ENCODE measurements at regions not wholly inside any gene's neighbourhood (a gene's known extent, or its start where the extent isn't known, plus 50 kb on each side); places are given as distances from the start of the nearest gene placed in this dataset.

- Histone ChIP-seq H3K27me3 (ENCODE audit: insufficient read depth, low read depth) (no peaks in the 10 kb centered on the region), H3K9ac (no peak overlapping the region), H3K27ac (no peak overlapping the region), H3K4me3 (IDR thresholded peaks at IDR 0.05; ENCODE audit: insufficient read depth, low read depth, low read length) (no peak overlapping the region), H3K4me1 (ENCODE audit: low read depth, poor library complexity, severe bottlenecking) (no peaks in the 10 kb centered on the region), H3K4me2 (no peak overlapping the region), H3K36me3 (ENCODE audit: insufficient read depth) (no peaks in the 10 kb centered on the region), H3K79me2 (ENCODE audit: insufficient read depth, low read depth) (no peaks in the 10 kb centered on the region), H4K20me1 (ENCODE audit: insufficient read depth) (no peaks in the 10 kb centered on the region), H2AFZ (ENCODE audit: low read depth) (no peak overlapping the region)
- TF ChIP-seq, protein P1, sequence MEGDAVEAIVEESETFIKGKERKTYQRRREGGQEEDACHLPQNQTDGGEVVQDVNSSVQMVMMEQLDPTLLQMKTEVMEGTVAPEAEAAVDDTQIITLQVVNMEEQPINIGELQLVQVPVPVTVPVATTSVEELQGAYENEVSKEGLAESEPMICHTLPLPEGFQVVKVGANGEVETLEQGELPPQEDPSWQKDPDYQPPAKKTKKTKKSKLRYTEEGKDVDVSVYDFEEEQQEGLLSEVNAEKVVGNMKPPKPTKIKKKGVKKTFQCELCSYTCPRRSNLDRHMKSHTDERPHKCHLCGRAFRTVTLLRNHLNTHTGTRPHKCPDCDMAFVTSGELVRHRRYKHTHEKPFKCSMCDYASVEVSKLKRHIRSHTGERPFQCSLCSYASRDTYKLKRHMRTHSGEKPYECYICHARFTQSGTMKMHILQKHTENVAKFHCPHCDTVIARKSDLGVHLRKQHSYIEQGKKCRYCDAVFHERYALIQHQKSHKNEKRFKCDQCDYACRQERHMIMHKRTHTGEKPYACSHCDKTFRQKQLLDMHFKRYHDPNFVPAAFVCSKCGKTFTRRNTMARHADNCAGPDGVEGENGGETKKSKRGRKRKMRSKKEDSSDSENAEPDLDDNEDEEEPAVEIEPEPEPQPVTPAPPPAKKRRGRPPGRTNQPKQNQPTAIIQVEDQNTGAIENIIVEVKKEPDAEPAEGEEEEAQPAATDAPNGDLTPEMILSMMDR (conservative IDR thresholded peaks at IDR 0.05; ENCODE audit: low read depth, low read length) = no peak
Measured at GRCh38 chr10:124181656-124182055, 88.3 kb upstream of the CHST15 start.

- TF ChIP-seq, protein P1 (conservative IDR thresholded peaks at IDR 0.05; ENCODE audit: low read depth, low read length) = no peak
- no peaks in the 10 kb centered on the region for H3K36me3 ChIP-seq (ENCODE audit: insufficient read depth)
- no peaks in the 10 kb centered on the region for H3K4me1 ChIP-seq (ENCODE audit: low read depth, poor library complexity, severe bottlenecking)
- H3K4me3 ChIP-seq (IDR thresholded peaks at IDR 0.05; ENCODE audit: insufficient read depth, low read depth, low read length) = no peak overlapping the region
- H3K27me3 ChIP-seq (ENCODE audit: insufficient read depth, low read depth) = no peaks in the 10 kb centered on the region
- H3K79me2 ChIP-seq (ENCODE audit: insufficient read depth, low read depth) = no peaks in the 10 kb centered on the region
- no peak overlapping the region for H3K4me2 ChIP-seq
- no peak overlapping the region for H3K9ac ChIP-seq
- H2AFZ ChIP-seq (ENCODE audit: low read depth) = no peak overlapping the region
- H3K27ac ChIP-seq = no peak overlapping the region
- no peaks in the 10 kb centered on the region for H4K20me1 ChIP-seq (ENCODE audit: insufficient read depth)
Measured at GRCh38 chr10:124180947-124181549, 87.7 kb upstream of the CHST15 start.

DNA sequence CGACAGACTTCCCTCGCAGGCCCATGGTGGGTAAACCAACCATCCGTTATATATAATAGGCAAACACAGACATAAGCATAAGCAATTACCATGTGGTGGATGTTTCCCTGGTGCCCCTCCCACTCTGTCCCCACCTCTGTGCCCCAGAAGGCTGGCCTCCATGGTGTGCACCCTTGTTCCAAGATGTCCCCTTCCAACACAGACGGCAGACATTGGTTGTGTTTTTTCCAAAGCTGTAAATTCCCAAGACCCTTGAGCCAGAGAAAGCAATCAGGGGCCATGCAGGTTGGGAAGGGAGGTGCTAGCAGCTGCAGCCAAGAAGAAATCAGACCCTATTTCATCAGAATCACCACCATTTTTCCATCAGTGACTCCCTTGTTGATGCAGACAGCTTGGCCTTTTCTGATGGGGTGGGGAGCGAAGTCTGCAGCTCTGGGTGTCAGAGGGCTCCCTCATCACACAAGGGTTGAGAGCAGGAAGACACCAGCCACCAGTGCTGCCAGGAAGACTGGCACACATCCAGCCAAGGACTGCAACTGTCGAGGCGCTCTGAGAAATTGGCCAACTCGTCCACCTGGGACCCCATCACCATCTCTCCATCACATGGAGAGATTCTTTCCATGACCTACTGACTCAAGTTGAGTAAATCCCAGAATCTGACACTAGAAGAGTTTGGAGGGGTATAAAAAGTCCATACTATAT, 86.8 kb upstream of the CHST15 start:
- no peaks in the 10 kb centered on the region for H3K79me2 ChIP-seq (ENCODE audit: insufficient read depth, low read depth)
- no peak overlapping the region for H3K27ac ChIP-seq
- no peaks in the 10 kb centered on the region for H4K20me1 ChIP-seq (ENCODE audit: insufficient read depth)
- H3K36me3 ChIP-seq (ENCODE audit: insufficient read depth) = no peaks in the 10 kb centered on the region
- no peaks in the 10 kb centered on the region for H3K4me1 ChIP-seq (ENCODE audit: low read depth, poor library complexity, severe bottlenecking)
- TF ChIP-seq, protein P1 (conservative IDR thresholded peaks at IDR 0.05; ENCODE audit: low read depth, low read length) = no peak
- H3K9ac ChIP-seq = no peak overlapping the region
- H3K4me3 ChIP-seq (IDR thresholded peaks at IDR 0.05; ENCODE audit: insufficient read depth, low read depth, low read length) = no peak overlapping the region
- no peak overlapping the region for H2AFZ ChIP-seq (ENCODE audit: low read depth)
- no peaks in the 10 kb centered on the region for H3K27me3 ChIP-seq (ENCODE audit: insufficient read depth, low read depth)
- H3K4me2 ChIP-seq = no peak overlapping the region

- H3K36me3 ChIP-seq (ENCODE audit: insufficient read depth) = no peaks in the 10 kb centered on the region
- no peak overlapping the region for H3K9ac ChIP-seq
- no peaks in the 10 kb centered on the region for H3K4me1 ChIP-seq (ENCODE audit: low read depth, poor library complexity, severe bottlenecking)
- no peaks in the 10 kb centered on the region for H4K20me1 ChIP-seq (ENCODE audit: insufficient read depth)
- no peak overlapping the region for H3K4me3 ChIP-seq (IDR thresholded peaks at IDR 0.05; ENCODE audit: insufficient read depth, low read depth, low read length)
- no peaks in the 10 kb centered on the region for H3K79me2 ChIP-seq (ENCODE audit: insufficient read depth, low read depth)
- no peak overlapping the region for H2AFZ ChIP-seq (ENCODE audit: low read depth)
- no peaks in the 10 kb centered on the region for H3K27me3 ChIP-seq (ENCODE audit: insufficient read depth, low read depth)
- no peak overlapping the region for H3K27ac ChIP-seq
- H3K4me2 ChIP-seq = no peak overlapping the region
- TF ChIP-seq, protein P1 (conservative IDR thresholded peaks at IDR 0.05; ENCODE audit: low read depth, low read length) = no peak
Measured at GRCh38 chr10:124179308-124180043, 86.1 kb upstream of the CHST15 start.

Measured in KMS-11 (cell line).